ENCODE measurements at regions not wholly inside any gene's neighbourhood (a gene's known extent, or its start where the extent isn't known, plus 50 kb on each side); places are given as distances from the start of the nearest gene placed in this dataset.

DNA sequence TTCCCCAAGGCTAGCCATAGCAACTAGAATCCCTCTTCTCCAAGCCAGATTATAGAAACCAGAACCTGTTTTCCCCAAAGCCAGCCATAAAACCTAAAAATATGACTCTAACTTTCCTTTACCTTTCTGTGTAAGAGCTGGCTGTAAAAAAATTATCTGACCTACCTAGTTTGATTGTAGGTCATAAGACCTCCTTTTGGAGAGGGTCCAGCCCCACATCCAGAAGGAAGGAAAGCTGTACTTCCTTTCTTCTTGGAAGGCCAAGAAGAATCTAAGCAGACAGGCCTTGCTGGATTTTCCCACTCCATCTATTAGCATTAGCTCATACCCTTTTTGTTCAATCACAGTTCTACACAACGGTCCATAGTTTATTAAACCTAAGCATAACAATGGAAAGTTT is 1006.3 kb downstream of the SORCS3 start:
- no peak for DNase-seq
- ATAC-seq = no peak
- Histone ChIP-seq H3K4me3 (no peak overlapping the region), H3K9me3 (no peaks in the 10 kb centered on the region), H3K36me3 (ENCODE audit: insufficient read depth in 1 of 2, low read depth in 1 of 2) (no peaks in the 10 kb centered on the region), H3K27ac (no peak overlapping the region), H3K27me3 (ENCODE audit: insufficient read depth in 3 of 3, low read length in 2 of 3) (no peaks in the 10 kb centered on the region), H3K4me1 (no peaks in the 10 kb centered on the region)
- WGBS, 3 donors = 65 to 67% (median 67%) methylated on average over 1 of the region's 1 CpG
- intact Hi-C loops (cut with DNase I) = no loop called here
- TF ChIP-seq CTCF (IDR thresholded peaks at IDR 0.05) = no peak

- no peak for TF ChIP-seq CTCF (IDR thresholded peaks at IDR 0.05)
- DNase-seq (no peak), ATAC-seq (no peak)
- H3K4me3 ChIP-seq = no peak overlapping the region
- no peaks in the 10 kb centered on the region for H3K4me1 ChIP-seq
- H3K27me3 ChIP-seq (ENCODE audit: insufficient read depth in 3 of 3, low read length in 2 of 3) = no peaks in the 10 kb centered on the region
- no peak overlapping the region for H3K27ac ChIP-seq
- intact Hi-C loops (cut with DNase I) = no loop called here
- no peaks in the 10 kb centered on the region for H3K36me3 ChIP-seq (ENCODE audit: insufficient read depth in 1 of 2, low read depth in 1 of 2)
- 85 to 92% (median 86%) methylated on average over 2 of the region's 2 CpGs for WGBS, 3 donors
- H3K9me3 ChIP-seq = no peaks in the 10 kb centered on the region
Observed at GRCh38 chr10:105644978-105645377, 1003.9 kb downstream of the SORCS3 start.

DNA sequence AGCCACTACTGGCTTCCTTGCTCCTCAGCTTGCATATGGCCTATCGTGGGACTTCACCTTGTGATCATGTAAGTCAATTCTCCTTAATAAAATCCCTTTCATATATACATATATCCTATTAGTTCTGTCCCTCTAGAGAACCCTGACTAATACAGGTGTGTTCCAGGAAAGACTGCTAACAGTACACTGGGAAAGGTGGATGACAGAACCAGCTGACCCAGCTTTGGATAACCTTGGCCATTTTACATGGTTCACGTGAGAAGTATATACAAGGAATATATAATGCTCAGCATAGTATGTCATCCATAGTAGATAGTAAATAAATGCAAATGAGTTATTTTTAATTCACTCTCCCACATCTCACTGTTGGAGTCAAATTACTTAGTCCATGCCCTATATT is 1003.5 kb downstream of the SORCS3 start:
- ATAC-seq (no peak), DNase-seq (no peak)
- no peaks in the 10 kb centered on the region for H3K9me3 ChIP-seq
- intact Hi-C loops (cut with DNase I) = no loop called here
- no peak overlapping the region for H3K4me3 ChIP-seq
- no peak for TF ChIP-seq CTCF (IDR thresholded peaks at IDR 0.05)
- H3K36me3 ChIP-seq (ENCODE audit: insufficient read depth in 1 of 2, low read depth in 1 of 2) = no peaks in the 10 kb centered on the region
- 72 to 81% (median 74%) methylated on average over 2 of the region's 2 CpGs for WGBS, 3 donors
- no peaks in the 10 kb centered on the region for H3K27me3 ChIP-seq (ENCODE audit: insufficient read depth in 3 of 3, low read length in 2 of 3)
- H3K4me1 ChIP-seq = no peaks in the 10 kb centered on the region
- no peak overlapping the region for H3K27ac ChIP-seq

- Histone ChIP-seq H3K4me3 (no peak overlapping the region), H3K27me3 (ENCODE audit: insufficient read depth in 3 of 3, low read length in 2 of 3) (no peaks in the 10 kb centered on the region), H3K36me3 (ENCODE audit: insufficient read depth in 1 of 2, low read depth in 1 of 2) (no peaks in the 10 kb centered on the region), H3K27ac (no peak overlapping the region), H3K4me1 (no peaks in the 10 kb centered on the region), H3K9me3 (no peaks in the 10 kb centered on the region)
- ATAC-seq (no peak), DNase-seq (no peak)
- 18 to 22% (median 19%) methylated on average over 4 of the region's 4 CpGs for WGBS, 3 donors
- TF ChIP-seq CTCF (IDR thresholded peaks at IDR 0.05) = no peak
- intact Hi-C loops (cut with DNase I) = no loop called here
Observed at GRCh38 chr10:105644091-105644490, 1003.0 kb downstream of the SORCS3 start.

DNA sequence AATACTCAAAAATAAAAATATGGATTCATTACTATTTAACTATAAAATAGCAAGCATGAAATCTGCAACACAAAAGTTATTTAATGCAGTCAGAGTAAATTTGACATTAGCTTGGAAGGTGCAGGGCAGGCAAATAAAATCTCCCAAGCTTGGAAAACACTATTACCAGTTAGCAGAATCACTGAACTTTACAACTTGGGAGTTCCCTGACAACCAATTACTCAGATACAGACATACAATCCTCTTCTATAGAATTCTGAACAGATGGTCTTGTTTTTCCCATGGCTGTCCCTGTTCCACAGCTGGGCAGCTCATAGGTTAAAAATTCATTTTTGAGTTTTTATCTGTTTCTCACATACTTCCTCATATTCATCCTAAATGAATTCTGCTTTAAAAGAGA is 1002.6 kb downstream of the SORCS3 start:
- Histone ChIP-seq H3K27me3 (ENCODE audit: insufficient read depth in 3 of 3, low read length in 2 of 3) (no peaks in the 10 kb centered on the region), H3K9me3 (no peaks in the 10 kb centered on the region), H3K36me3 (ENCODE audit: insufficient read depth in 1 of 2, low read depth in 1 of 2) (no peaks in the 10 kb centered on the region), H3K4me1 (no peaks in the 10 kb centered on the region), H3K27ac (no peak overlapping the region), H3K4me3 (no peak overlapping the region)
- no peak for TF ChIP-seq CTCF (IDR thresholded peaks at IDR 0.05)
- DNase-seq (no peak), ATAC-seq (no peak)
- intact Hi-C loops (cut with DNase I) = no loop called here

Measured in psoas muscle (tissue), 7 donors.